HG02763 (cell line): ENCODE measurements at regions not wholly inside any gene's neighbourhood (a gene's known extent, or its start where the extent isn't known, plus 50 kb on each side); places are given as distances from the start of the nearest gene placed in this dataset.

Experiments
- ATAC-seq: cut with Tn5 transposase; IDR thresholded peaks from one replicate; pipeline ENCODE4 v1.9.1; 2021; ENCODE audit warnings: mild to moderate bottlenecking, moderate library complexity; ENCODE audit not compliant: unreplicated experiment

DNA sequence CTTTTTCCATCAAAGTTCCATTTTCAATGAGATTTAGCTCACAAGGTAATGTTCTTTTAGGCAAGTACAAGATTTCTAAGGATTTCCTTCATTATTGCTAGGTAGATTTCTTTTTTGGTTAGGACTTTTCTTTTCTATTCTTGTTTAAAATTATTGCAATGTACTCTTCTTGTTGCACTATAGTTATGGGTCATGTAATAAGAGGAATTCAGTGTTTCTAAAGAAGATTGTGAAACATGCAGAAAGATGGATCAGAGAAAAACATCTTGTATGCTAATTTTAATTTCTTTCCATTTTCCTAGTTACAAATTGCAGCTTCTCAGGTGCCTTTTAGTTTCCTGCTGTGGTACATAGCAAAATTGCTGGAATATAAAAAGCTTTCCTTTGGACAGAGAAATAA lies 56.1 kb downstream of the BTG1 start:
- ATAC-seq: no peak

DNA sequence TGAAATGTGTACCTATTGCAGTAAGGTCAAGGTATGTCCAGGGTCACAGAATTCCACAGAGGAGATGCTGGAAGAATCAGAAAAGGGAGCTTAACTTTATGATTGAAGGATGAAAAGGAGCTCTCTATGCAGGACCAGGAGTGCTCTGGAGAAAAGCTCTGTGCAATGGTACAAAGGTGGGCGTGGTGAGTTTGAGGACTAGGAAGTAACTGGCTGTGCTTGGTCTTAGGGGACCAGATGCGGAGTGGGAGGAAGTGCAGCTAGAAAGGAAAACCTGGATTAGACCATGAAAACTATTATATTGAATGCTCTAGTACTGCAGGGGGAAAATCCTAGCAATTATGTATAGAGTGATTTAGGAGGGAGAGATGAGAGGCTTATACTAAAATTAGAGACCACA lies 56.8 kb downstream of the BTG1 start:
- no peak for ATAC-seq

DNA sequence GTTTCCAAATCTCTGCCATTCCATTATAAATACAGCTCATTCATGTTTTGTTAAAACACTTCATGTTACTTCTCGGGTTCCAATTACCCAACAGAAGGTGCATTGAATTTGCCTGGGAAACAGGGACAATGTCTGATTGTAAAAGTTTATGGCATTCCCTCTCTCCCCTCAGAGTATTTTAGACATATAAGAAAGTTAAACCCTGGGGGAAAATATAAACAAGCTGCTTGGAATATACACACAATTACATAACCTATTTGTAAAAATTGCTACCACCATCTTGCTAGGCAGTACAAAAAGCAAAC lies 60.0 kb downstream of the BTG1 start:
- ATAC-seq: no peak

DNA sequence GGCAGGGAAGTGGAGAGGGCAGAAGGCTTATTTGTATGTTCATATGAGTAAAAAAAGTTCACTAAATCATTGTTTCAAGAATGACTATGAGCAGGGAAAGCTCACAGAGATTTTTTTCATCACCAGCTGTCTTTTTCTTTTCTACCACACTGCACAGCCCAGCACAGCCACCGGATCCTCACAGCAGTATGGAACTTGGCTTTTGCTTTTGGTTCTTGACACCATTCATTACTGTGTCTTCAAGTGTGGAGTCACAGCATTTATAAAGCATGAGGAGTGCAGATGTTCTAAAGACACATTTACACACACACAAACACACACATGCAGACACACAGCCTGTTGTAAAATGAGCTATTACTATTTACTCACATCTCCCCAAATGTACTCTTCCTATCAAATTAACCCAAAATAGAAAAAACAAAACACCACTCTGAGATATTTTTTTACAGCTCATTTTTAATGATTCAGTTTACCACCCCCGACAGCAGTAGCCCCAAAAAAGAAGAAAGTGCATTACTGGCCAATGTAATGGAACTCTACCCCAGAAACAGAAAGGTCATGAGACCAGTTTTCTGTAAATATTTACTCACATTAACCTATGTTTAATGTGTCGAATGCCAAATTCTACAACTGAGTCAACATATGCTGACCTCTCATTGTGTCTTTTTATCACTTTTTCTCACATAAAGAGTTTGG lies 60.5 kb downstream of the BTG1 start:
- ATAC-seq: no peak

DNA sequence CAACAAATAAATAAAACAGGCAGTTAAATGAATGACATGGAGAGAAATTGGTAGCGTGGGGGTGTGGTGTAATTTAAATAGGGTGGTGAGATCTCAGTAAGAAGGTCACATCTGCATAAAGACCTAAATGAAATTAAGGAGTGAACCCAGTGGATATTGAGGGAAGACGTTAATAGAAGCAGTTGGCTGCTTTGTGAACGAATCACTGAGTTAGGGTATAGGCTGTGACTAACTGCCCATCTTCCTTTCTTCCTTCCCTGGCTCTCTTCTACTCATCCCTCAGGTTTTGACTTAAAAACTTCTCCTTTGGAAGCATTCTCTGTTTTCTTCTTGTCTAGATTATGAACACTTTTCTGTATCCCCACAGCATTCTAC lies 64.7 kb downstream of the BTG1 start:
- no peak for ATAC-seq

DNA sequence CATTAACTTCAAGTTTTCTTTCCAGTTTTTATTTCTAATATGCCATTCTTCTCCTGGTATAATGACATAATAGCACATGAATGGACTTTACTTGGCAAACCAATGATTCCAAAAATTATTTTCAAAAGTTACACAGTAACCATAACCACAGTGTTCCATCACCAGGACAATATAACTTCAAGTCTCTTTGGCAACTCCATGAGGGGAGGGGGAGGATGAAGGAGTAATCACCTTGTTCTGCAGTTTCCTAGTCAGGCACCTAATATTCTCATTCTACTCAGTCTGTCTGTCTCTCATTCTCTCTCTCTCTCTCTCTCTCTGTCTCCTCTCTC lies 66.6 kb downstream of the BTG1 start:
- no peak for ATAC-seq

DNA sequence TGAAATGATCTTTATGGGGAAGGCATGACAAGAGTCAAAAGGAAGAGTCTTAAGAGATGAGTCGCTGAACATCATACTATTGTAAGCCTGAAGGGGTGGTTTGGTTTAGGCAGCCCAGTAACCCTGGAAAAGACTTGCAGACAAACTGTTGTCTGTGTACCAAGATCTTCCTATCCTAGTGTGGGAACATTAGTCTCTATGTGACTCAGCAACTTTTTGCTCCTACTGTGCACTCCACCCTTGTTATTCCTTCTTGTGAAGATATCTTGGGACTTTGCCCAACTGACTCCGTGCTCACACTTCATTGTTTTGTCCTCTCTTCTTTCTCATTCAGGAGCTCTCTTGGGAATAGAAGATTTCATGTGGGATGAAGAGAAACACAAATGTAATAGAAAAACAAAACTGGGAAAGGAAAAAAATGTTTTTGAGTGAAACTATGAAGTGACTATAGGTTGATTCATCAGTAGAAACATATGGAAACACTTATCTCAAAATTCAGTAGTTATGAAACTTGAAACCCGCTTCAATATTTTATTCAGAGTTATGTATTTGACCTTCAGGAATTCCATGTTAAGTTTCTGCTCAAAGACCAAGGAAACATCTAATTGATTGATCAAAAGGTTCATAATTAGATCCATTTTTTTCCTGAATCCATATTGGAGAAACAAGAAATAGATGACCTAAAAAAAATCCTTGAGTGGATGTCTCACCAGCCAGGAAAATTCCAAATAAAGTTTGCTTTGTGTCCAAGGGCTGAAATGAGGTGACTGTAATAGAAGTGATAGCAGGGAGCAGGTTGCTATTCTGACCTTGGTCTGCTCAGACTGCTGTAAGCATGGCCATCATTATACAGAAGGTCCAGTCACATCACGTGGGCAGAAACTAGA lies 67.2 kb downstream of the BTG1 start:
- ATAC-seq: no peak

DNA sequence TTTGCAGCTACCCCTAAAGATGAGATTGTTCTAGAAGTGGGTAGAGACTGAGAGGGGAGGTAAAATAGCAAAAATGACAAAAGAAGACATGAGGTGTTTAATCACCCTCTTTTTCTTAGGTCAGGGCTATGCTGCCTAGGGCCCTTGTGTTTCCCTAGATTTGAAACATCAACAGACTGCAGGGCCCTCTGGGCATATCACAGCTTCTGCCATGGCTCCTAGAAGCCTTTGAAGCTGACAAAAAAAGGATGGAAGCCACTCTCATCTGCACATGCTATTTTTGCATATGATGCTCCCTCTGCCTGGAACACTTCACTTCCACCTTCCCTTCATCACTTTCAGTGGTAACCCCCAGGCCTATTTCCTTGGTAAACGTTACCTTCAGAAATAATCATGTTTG lies 68.1 kb downstream of the BTG1 start:
- ATAC-seq: no peak

DNA sequence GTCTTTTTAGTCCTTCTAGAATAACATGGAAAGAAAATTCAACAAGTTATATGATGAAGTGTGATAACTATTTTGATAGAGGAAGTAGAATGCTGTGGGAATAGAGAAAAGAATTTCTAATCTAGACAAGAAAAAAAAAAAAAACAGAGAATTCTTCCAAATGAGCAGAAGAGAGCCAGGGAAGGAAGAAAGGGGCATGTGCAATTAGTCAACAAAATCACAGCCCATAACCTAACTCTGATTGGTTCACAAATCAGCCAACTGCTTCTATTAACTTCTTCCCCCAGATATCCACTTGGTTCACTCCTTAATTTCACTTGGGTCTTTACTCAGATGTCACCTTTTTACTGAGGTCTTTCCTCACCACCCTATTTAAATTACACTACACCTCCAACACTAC lies 69.5 kb downstream of the BTG1 start:
- no peak for ATAC-seq

DNA sequence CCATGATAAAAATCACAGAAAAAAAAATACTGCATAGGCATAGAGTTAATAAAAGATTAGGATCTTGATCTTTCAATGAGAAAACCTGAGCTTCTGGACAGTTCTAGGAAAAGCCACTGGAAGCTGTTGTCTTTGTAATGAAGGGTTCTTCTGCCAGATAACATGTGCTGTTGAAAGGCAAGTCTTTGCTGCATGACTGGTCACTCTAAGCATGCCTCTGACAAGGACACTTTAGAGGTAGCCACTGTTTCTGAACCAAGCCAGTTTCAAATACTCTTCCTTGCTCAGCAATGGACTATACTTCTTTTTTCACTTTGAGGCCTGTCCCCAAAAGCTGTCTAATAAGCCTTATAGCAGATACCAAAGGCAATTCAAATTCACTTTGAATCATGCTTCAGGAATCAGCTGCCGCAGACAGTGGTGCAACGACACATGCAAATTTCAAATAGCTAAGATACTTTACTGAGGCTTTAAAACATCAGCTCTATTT lies 70.2 kb downstream of the BTG1 start:
- ATAC-seq: no peak

DNA sequence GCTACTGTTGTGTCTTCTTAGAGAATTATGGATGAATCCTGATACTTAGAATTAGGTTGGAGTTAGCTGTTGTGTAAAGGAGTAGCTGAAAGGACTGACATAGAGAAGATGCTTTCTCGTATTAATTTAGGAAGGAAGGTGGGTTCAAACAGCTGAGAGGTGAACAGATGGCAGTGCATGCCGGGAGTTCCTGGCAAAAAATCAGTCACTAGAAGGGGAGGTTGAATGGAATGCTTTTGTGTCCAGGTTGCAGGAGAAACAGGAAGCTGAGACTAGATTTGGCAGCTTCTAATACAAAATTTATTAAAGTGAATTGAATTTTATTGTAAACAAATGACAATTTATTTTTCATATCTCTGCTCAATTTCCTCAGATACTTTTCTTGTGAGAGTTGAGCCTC lies 70.8 kb downstream of the BTG1 start:
- ATAC-seq: no peak

DNA sequence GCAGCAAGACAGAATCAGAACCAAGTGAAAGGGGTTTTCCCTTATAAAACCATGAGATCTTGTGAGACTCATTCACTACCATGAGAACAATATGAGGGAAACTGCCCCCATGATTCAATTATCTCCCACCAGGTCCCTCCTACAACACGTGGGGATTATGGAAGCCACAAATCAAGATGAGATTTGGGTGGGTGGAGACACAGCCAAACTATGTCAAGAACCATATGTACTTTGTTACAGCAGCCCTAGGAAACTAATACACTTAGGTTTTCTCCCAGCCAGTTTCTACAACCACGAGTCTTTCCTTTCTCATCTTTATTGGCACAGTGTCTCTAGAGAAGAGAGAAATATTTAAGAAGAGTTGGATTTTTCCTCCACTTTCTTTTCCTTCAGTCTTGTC lies 72.6 kb downstream of the BTG1 start:
- ATAC-seq: no peak

DNA sequence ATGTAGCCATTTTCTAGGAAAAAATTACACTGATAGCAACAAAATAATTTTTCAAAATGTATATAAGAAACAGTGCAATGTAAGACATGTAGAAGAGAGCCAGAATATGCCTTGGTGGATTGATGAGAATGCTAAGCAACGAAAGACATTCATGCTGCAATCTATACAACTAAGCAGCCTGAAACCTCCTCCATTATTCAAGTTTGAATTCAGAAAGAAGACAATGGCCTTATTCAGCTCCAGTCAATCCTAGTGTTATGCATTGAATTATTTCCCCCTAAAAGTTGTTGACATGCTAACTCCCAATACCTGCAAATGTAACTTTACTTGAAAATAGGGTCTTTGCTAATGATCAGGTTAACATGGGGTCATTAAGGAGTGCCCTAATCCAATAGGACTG lies 73.5 kb downstream of the BTG1 start:
- no peak for ATAC-seq

DNA sequence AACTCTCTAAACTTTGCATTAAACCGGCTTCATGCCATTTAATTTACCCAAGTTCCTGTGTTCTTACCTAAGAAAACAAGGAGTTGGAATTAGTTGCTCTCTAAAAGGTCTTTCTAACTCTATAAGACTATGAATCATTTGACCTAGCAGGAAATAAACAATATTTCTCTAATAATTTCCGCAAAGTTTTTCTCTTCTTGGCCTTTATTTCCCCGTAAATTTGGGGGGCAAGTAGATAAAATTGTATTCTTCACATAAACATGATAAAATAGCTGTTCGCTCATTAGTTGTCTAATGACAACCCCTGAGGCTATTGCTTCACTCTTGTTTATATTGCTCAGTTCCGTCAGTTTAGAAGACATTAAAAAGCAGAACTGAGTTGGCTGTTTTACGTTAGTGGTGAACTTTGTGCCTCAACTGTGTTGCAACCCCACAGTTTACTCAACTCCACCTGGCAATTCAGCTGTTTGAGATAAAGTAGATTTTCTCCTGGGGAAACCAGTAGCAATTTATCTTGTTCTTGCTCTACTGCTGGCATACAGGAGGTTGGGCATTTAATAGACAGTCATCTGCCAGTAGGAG lies 74.7 kb downstream of the BTG1 start:
- no peak for ATAC-seq

DNA sequence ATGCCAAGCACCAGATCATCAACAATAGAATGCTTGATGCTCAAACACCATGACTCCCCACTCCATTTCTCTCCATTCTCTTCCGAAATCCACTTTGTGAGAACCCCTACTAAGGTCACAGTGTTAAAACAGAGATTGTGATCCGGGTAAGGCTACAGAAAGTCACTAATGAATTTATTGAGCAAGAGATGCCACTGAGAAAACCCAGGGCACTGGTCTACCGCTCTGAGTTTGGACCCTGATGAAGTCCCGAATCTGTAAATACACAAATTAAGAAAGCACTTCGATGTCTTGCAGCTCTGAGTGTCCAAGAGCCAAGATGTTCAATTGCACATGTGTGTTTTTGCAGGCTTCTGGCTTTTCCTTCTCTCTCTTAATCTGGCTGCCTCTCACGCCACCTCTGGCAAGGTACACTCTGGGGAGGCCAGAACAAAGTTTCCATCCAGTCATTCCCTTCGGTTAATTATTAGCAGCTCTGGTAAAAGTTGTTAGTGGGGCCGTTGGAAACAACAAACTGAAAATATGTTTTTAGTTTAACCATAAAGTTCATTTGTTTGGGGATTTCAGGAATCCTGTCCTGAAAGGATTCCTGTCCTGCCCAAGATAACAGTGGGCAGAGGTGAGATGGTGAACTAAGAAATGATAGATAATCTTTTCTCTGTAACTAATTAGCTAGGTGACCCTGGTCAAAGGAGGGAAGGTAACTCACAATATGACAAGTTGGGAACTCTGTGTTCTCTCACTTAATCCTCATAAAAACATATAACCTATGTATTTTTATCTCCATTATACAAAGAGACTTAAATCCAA lies 75.4 kb downstream of the BTG1 start:
- ATAC-seq: peak; percentile 50

DNA sequence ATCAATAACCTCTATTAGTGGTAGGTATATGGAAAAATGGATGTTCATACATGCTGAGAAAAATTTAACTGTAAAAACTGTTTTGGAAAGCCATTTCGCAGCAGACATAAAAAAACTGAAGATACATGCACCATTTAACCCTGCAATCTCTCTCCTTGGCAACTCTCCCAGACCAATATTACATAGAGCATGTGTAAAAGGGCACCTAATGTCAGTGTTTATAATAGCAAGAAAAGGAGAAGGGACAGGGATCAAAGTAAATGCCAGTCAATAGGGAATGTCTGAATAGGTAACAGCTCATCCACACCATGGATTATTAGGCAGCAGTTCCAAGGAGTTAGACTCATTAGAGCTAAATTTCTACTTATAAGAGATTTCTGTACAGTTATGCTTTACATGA lies 77.2 kb downstream of the BTG1 start:
- ATAC-seq: no peak

DNA sequence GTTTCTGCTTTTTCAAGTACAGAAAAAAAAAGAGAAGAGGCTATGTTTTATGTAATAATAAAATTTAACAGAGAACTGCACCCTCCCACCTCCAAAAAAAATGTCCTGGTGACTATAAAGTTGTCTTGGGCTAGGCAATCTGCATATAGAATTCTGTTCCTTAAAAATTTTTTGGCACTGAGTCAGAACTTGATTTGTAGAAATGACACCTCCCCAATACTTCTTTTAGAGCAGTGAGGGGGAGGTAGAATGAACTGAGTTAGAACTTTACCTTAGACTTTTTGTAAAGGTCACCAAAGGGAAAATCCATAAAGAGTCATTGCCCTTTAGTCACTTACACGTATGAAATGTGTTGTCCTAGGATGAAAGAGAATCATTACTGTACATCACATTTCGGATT lies 80.0 kb downstream of the BTG1 start:
- ATAC-seq: no peak

DNA sequence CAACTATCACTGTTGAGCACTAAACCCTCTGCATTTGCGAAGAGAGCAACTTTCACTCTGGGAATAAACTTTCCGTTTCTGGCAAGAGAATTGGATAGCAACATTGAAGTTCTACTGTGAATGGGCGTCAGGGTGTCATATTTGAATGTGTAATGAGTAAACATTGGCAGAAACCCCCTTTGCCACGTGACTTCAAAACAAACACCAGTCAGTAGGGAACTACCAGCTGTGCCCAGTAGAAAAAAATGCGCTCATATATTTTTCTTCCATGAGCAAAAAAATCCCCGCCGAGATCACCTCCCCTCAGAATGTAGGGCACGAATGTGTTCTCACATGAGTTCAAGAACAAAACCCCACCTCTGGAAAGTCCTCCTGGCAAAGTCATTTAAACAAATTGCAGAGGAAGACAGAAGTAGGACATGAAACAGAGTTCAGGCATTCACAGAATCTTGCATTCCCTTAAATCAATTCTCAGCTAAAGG lies 80.6 kb downstream of the BTG1 start:
- ATAC-seq: peak; percentile 64

DNA sequence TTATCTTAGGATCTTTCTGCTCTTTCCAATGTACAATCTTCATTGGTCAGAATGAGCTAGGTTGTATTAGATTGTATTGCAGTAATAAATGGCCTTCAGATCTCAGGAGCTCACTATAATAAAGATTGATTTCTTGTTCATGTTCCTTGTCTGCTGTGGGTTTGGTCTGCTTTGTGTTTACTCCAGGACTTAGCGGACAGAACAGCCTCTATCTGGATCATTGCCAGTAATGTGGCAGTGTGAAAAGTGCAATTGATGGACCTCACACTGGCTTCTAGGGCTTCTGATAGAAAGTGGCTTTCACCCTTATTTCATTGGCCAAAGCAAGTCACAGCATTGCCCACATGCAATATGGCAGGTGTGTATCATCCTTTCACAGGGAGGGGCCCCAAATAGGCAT lies 81.2 kb downstream of the BTG1 start:
- ATAC-seq: no peak

DNA sequence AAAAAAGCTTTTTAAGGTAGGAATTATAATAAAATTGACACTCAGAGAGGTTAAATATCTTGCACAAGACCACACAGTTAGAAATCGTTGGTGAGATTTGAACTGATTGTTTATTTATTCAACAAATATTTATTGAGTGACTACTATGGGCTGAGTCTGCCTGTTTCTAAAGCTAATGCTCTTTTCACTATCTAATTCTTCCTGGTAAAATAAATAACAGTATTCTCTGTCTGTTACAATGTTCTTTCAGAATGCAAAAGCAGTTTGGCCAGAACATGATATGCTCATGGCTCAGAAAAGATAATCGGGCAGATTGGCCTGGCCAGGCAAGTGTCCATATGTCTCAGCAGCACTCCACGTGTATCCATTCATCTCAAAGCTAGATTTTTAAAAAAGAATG lies 82.0 kb downstream of the BTG1 start:
- no peak for ATAC-seq
